AG09319 (cell line): ENCODE measurements at regions not wholly inside any gene's neighbourhood (a gene's known extent, or its start where the extent isn't known, plus 50 kb on each side); places are given as distances from the start of the nearest gene placed in this dataset.

Experiments
- DNase-seq: peaks from one replicate; pipeline ENCODE4 v3.0.0-alpha.2; 2010; ENCODE audit warnings: low read depth; ENCODE audit errors: extremely low read depth
- CTCF ChIP-seq: IDR thresholded peaks from 2 replicates; pipeline ENCODE4 v1.5.1; 2011; ENCODE audit warnings: low read depth, mild to moderate bottlenecking, inconsistent platforms, low read length, moderate library complexity

- TF ChIP-seq CTCF, result peak; percentile 53
- DNase-seq, result peak; percentile 95
Measured at GRCh38 chr10:78952686-78953085, 116.1 kb upstream of the ZMIZ1 start.

GRCh38 chr10:78953113-78953798 lies 115.5 kb upstream of the ZMIZ1 start:
- no peak for DNase-seq
- no peak for TF ChIP-seq CTCF

- no peak for TF ChIP-seq CTCF
- no peak for DNase-seq
Measured at GRCh38 chr10:78953799-78954297, 114.9 kb upstream of the ZMIZ1 start.

GRCh38 chr10:78954689-78955088 lies 114.1 kb upstream of the ZMIZ1 start:
- no peak for TF ChIP-seq CTCF
- DNase-seq, result no peak

- no peak for TF ChIP-seq CTCF
Measured at GRCh38 chr10:78955206-78955605, 113.6 kb upstream of the ZMIZ1 start.

GRCh38 chr10:78956391-78956790 lies 112.4 kb upstream of the ZMIZ1 start:
- TF ChIP-seq CTCF, result no peak
- no peak for DNase-seq

More at GRCh38 chr10:78955206-78955605, 113.6 kb upstream of the ZMIZ1 start:
- no peak for DNase-seq

- TF ChIP-seq CTCF, result no peak
- DNase-seq, result no peak
Measured at GRCh38 chr10:78957471-78958039, 111.2 kb upstream of the ZMIZ1 start.
